LNCaP clone FGC (cell line): ENCODE measurements at regions not wholly inside any gene's neighbourhood (a gene's known extent, or its start where the extent isn't known, plus 50 kb on each side); places are given as distances from the start of the nearest gene placed in this dataset.

Experiments used
- DNase-seq: peaks from one replicate; pipeline ENCODE4 v3.0.0-alpha.2; 2011; ENCODE audit warnings: low read depth
- H3K4me3 ChIP-seq: 2 replicates; pipeline ENCODE4 v1.5.1; 2011; ENCODE audit warnings: mild to moderate bottlenecking, low read depth, low read length, control low read depth
- TF ChIP-seq, protein P1 (sequence below): IDR thresholded peaks from 2 replicates; pipeline ENCODE4 v1.5.1; 2012; ENCODE audit warnings: mild to moderate bottlenecking; ENCODE audit not compliant: control insufficient read depth, insufficient read depth; ENCODE audit errors: extremely low read depth

GRCh38 chr12:3929875-3930615 is 56.8 kb upstream of the PARP11 start:
- DNase-seq, result no peak
- H3K4me3 ChIP-seq, result no peak overlapping the region
- TF ChIP-seq, protein P1, sequence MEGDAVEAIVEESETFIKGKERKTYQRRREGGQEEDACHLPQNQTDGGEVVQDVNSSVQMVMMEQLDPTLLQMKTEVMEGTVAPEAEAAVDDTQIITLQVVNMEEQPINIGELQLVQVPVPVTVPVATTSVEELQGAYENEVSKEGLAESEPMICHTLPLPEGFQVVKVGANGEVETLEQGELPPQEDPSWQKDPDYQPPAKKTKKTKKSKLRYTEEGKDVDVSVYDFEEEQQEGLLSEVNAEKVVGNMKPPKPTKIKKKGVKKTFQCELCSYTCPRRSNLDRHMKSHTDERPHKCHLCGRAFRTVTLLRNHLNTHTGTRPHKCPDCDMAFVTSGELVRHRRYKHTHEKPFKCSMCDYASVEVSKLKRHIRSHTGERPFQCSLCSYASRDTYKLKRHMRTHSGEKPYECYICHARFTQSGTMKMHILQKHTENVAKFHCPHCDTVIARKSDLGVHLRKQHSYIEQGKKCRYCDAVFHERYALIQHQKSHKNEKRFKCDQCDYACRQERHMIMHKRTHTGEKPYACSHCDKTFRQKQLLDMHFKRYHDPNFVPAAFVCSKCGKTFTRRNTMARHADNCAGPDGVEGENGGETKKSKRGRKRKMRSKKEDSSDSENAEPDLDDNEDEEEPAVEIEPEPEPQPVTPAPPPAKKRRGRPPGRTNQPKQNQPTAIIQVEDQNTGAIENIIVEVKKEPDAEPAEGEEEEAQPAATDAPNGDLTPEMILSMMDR, result no peak

GRCh38 chr12:3928538-3929184 is 55.5 kb upstream of the PARP11 start:
- H3K4me3 ChIP-seq, result no peak overlapping the region
- TF ChIP-seq, protein P1, result no peak
- DNase-seq, result no peak

DNA sequence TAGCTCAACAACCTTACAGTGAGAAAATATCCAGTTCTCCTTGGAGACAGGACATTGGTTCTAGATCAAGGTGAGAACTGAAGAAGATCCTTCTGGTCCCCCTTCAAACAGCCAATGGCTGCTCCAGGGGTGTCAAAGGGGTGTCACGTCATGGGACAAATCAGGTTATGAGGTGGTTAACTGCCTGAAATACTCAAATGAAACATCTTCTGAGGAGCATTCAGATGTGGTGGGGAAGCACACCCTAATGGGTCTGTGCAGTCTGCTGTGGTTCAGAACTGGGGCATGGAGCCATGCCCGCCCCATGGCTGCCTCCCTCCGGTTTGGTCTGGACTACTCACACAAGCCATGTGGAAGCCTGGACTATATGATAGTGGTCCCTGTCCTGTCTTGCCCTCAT is 52.4 kb upstream of the PARP11 start:
- DNase-seq, result no peak
- no peak overlapping the region for H3K4me3 ChIP-seq
- TF ChIP-seq, protein P1, result no peak

- no peak overlapping the region for H3K4me3 ChIP-seq
- no peak for DNase-seq
- TF ChIP-seq, protein P1, result no peak
Observed at GRCh38 chr12:3924761-3925160, 51.6 kb upstream of the PARP11 start.

- DNase-seq, result no peak
- no peak overlapping the region for H3K4me3 ChIP-seq
- TF ChIP-seq, protein P1, result no peak
Observed at GRCh38 chr12:3923021-3923420, 49.8 kb upstream of the PARP11 start.
